ENCODE measurements at regions not wholly inside any gene's neighbourhood (a gene's known extent, or its start where the extent isn't known, plus 50 kb on each side); places are given as distances from the start of the nearest gene placed in this dataset.

GRCh38 chr4:144514736-144515135 is 131.2 kb upstream of the HHIP start:
- no peak for ATAC-seq

GRCh38 chr4:144518181-144518895 is 127.6 kb upstream of the HHIP start:
- Histone ChIP-seq H3K9me3 (peaks cover 0 to 3% (median 0%) of the 10 kb centered on the region in 12 donors), H3K27me3 (no peaks in the 10 kb centered on the region), H3K36me3 (no peaks in the 10 kb centered on the region), H3K27ac (no peak overlapping the region), H3K4me3 (no peak overlapping the region), H3K4me1 (no peaks in the 10 kb centered on the region)
- intact Hi-C loops (cut with DNase I): no loop called here
- ATAC-seq (no peak), DNase-seq (no peak)
- WGBS, 4 donors: 52 to 58% (median 54%) methylated on average over 8 of the region's 8 CpGs
- TF ChIP-seq POLR2A (IDR thresholded peaks at IDR 0.05) (no peak), CTCF (IDR thresholded peaks at IDR 0.05) (no peak)

More at GRCh38 chr4:144514736-144515135, 131.2 kb upstream of the HHIP start:
- DNase-seq: no peak
- TF ChIP-seq POLR2A (IDR thresholded peaks at IDR 0.05) (no peak), CTCF (IDR thresholded peaks at IDR 0.05) (no peak)
- H3K27me3 ChIP-seq: no peaks in the 10 kb centered on the region
- H3K27ac ChIP-seq: no peak overlapping the region
- H3K4me1 ChIP-seq: no peaks in the 10 kb centered on the region
- intact Hi-C loops (cut with DNase I): no loop called here
- no peaks in the 10 kb centered on the region for H3K9me3 ChIP-seq
- no peak overlapping the region for H3K4me3 ChIP-seq
- 51 to 68% (median 58%) methylated on average over 1 of the region's 1 CpG for WGBS, 4 donors
- no peaks in the 10 kb centered on the region for H3K36me3 ChIP-seq

GRCh38 chr4:144531841-144532240 is 114.1 kb upstream of the HHIP start:
- intact Hi-C loops (cut with DNase I): no loop called here
- H3K36me3 ChIP-seq: no peaks in the 10 kb centered on the region
- 78 to 84% (median 80%) methylated on average over 2 of the region's 2 CpGs for WGBS, 4 donors
- TF ChIP-seq CTCF (IDR thresholded peaks at IDR 0.05) (no peak), POLR2A (IDR thresholded peaks at IDR 0.05) (no peak)
- ATAC-seq (no peak), DNase-seq (no peak)
- no peaks in the 10 kb centered on the region for H3K9me3 ChIP-seq
- H3K4me3 ChIP-seq: no peak overlapping the region
- H3K27ac ChIP-seq: no peak overlapping the region
- H3K4me1 ChIP-seq: no peaks in the 10 kb centered on the region
- H3K27me3 ChIP-seq: peaks cover 0 to 5% (median 0%) of the 10 kb centered on the region in 9 donors

- H3K36me3 ChIP-seq: no peaks in the 10 kb centered on the region
- intact Hi-C loops (cut with DNase I): no loop called here
- DNase-seq (no peak), ATAC-seq (no peak)
- no peak overlapping the region for H3K27ac ChIP-seq
- H3K27me3 ChIP-seq: no peaks in the 10 kb centered on the region
- 73 to 85% (median 76%) methylated on average over 2 of the region's 2 CpGs for WGBS, 4 donors
- peaks cover 0 to 14% (median 0%) of the 10 kb centered on the region in 12 donors for H3K9me3 ChIP-seq
- no peak overlapping the region for H3K4me3 ChIP-seq
- no peaks in the 10 kb centered on the region for H3K4me1 ChIP-seq
- TF ChIP-seq CTCF (IDR thresholded peaks at IDR 0.05) (no peak), POLR2A (IDR thresholded peaks at IDR 0.05) (no peak)
These were observed 98.2 kb upstream of the HHIP start for GRCh38 chr4:144547678-144548298.
